Heart left ventricle (tissue), 13 donors: ENCODE measurements at regions not wholly inside any gene's neighbourhood (a gene's known extent, or its start where the extent isn't known, plus 50 kb on each side); places are given as distances from the start of the nearest gene placed in this dataset.

Experiments
- CTCF ChIP-seq, 12 donors: fragments of 200-600 bp; sonication (generic) in 4 of 12; IDR thresholded peaks; one replicate each; pipeline versions ENCODE4 v1.5.0 to v1.8.0; 2018 to 2022; ENCODE audit warnings: antibody characterized with exemption in 12 of 12, mild to moderate bottlenecking in 5 of 12
- POLR2A ChIP-seq, 2 donors: fragments of 450-650 bp; IDR thresholded peaks; one replicate each; pipeline ENCODE4 v1.6.1; 2017; ENCODE audit warnings: antibody characterized with exemption in 2 of 2, mild to moderate bottlenecking in 2 of 2, moderate library complexity in 2 of 2
- donor health status: ischemic (EF 13 %, LVEDD 7.1; RV severe dilation, severe dysfunction).
- donor health status: DM: no; HTN: yes; CAD: no.
- donor health status: DM: no; HTN: no; CAD: no.
- donor health status: ischemic (EF 25% LVEDD 6.9; RV normal size, moderate dysfunction).
- donor health status: ischemic (EF 25% LVEDD 5.7; RV mildly dilated, moderate dysfunction).
- donor health status: ischemic (EF 35%, LVEDD 5.7; RV mildly dilated, moderate dysfunction).
- donor health status: nonischemic (EF 11% LVEDD 7.7; RV severe dilation, severe dysfunction).
- donor health status: DM: yes; HTN: yes; CAD: no.
- donor health status: PGD.
- donor health status: ischemic (EF 29% LVEDD 5.4; RV normal size, mild dysfunction).
- donor health status: nonischemic (EF 23%, LVEDD 6.1; RV moderate dilation, normal function).

DNA sequence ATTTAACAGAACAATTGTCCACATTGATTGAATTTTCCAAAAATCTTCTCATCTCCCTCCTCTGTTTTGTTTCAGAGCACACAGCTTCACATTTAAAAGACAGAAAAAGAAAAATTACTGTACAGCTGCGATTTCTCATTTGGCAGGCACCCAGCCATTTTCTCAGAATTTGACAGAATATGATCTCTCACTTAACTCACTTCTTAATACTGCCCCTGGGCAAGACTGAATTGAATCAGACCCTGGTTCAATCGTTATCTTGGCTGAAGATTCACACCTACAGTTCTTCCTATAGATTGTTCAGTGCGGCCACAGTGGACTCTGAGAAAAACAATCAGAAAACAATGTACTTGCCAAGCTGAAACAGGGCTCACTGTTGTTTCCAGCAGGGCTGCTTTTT, 90.2 kb upstream of the LHCGR start:
- TF ChIP-seq CTCF (IDR thresholded peaks at IDR 0.05) (no peak), POLR2A (IDR thresholded peaks at IDR 0.05) (no peak)
